ENCODE measurements at regions not wholly inside any gene's neighbourhood (a gene's known extent, or its start where the extent isn't known, plus 50 kb on each side); places are given as distances from the start of the nearest gene placed in this dataset.

GRCh38 chr12:118467641-118468305 is 91.4 kb downstream of the SUDS3 start:
- DNase-seq (ENCODE audit: low spot score): no peak

GRCh38 chr12:118472940-118473339 is 96.6 kb downstream of the SUDS3 start:
- DNase-seq (ENCODE audit: low spot score): no peak

GRCh38 chr12:118480235-118480634 is 103.9 kb downstream of the SUDS3 start:
- no peak for DNase-seq (ENCODE audit: low spot score)

- no peak for DNase-seq (ENCODE audit: low spot score)
These were observed 111.7 kb downstream of the SUDS3 start for GRCh38 chr12:118488034-118488433.

- DNase-seq (ENCODE audit: low spot score): no peak
These were observed 117.6 kb downstream of the SUDS3 start for GRCh38 chr12:118493962-118494361.

GRCh38 chr12:118494776-118495175 is 118.4 kb downstream of the SUDS3 start:
- no peak for DNase-seq (ENCODE audit: low spot score)

- DNase-seq (ENCODE audit: low spot score): no peak
These were observed 118.9 kb downstream of the SUDS3 start for GRCh38 chr12:118495296-118495695.

GRCh38 chr12:118498171-118498570 is 121.8 kb downstream of the SUDS3 start:
- DNase-seq (ENCODE audit: low spot score): no peak

- no peak for DNase-seq (ENCODE audit: low spot score)
These were observed 123.9 kb downstream of the SUDS3 start for GRCh38 chr12:118500299-118500698.

- no peak for DNase-seq (ENCODE audit: low spot score)
These were observed 125.1 kb downstream of the SUDS3 start for GRCh38 chr12:118501489-118501888.

GRCh38 chr12:118503476-118503875 is 127.1 kb downstream of the SUDS3 start:
- no peak for DNase-seq (ENCODE audit: low spot score)

GRCh38 chr12:118512669-118513068 is 136.3 kb downstream of the SUDS3 start:
- no peak for DNase-seq (ENCODE audit: low spot score)

- DNase-seq (ENCODE audit: low spot score): no peak
These were observed 137.3 kb downstream of the SUDS3 start for GRCh38 chr12:118513611-118514010.

GRCh38 chr12:118514297-118514696 is 137.9 kb downstream of the SUDS3 start:
- no peak for DNase-seq (ENCODE audit: low spot score)

GRCh38 chr12:118520214-118521035 is 144.1 kb downstream of the SUDS3 start:
- DNase-seq (ENCODE audit: low spot score): no peak

GRCh38 chr12:118521036-118521370 is 144.6 kb downstream of the SUDS3 start:
- no peak for DNase-seq (ENCODE audit: low spot score)

- no peak for DNase-seq (ENCODE audit: low spot score)
These were observed 148.1 kb downstream of the SUDS3 start for GRCh38 chr12:118524446-118524845.

GRCh38 chr12:118525216-118525615 is 148.9 kb downstream of the SUDS3 start:
- no peak for DNase-seq (ENCODE audit: low spot score)

- DNase-seq (ENCODE audit: low spot score): no peak
These were observed 150.1 kb downstream of the SUDS3 start for GRCh38 chr12:118526255-118527095.

- no peak for DNase-seq (ENCODE audit: low spot score)
These were observed 151.0 kb downstream of the SUDS3 start for GRCh38 chr12:118527310-118527709.

- DNase-seq (ENCODE audit: low spot score): no peak
These were observed 152.3 kb downstream of the SUDS3 start for GRCh38 chr12:118528625-118529024.

- no peak for DNase-seq (ENCODE audit: low spot score)
These were observed 157.6 kb downstream of the SUDS3 start for GRCh38 chr12:118534003-118534402.

Measured in germinal center (tissue), 1 donor.